ENCODE measurements at regions not wholly inside any gene's neighbourhood (a gene's known extent, or its start where the extent isn't known, plus 50 kb on each side); places are given as distances from the start of the nearest gene placed in this dataset.

- DNase-seq (ENCODE audit: low read depth, low spot score), result no peak
These were observed 468.2 kb upstream of the ARID1B start for GRCh38 chr6:156309017-156309416.

- no peak for DNase-seq (ENCODE audit: low read depth, low spot score)
These were observed 468.6 kb upstream of the ARID1B start for GRCh38 chr6:156308604-156309003.

- no peak for DNase-seq (ENCODE audit: low read depth, low spot score)
These were observed 470.6 kb upstream of the ARID1B start for GRCh38 chr6:156306531-156306930.

- no peak for DNase-seq (ENCODE audit: low read depth, low spot score)
These were observed 494.1 kb upstream of the ARID1B start for GRCh38 chr6:156283091-156283490.

- no peak for DNase-seq (ENCODE audit: low read depth, low spot score)
These were observed 495.1 kb upstream of the ARID1B start for GRCh38 chr6:156282087-156282486.

- DNase-seq (ENCODE audit: low read depth, low spot score), result no peak
These were observed 495.9 kb upstream of the ARID1B start for GRCh38 chr6:156281266-156281665.

GRCh38 chr6:156280065-156280464 lies 497.1 kb upstream of the ARID1B start:
- DNase-seq (ENCODE audit: low read depth, low spot score), result no peak

- DNase-seq (ENCODE audit: low read depth, low spot score), result no peak
These were observed 497.8 kb upstream of the ARID1B start for GRCh38 chr6:156279261-156279969.

- DNase-seq (ENCODE audit: low read depth, low spot score), result no peak
These were observed 504.0 kb upstream of the ARID1B start for GRCh38 chr6:156273065-156273711.

- DNase-seq (ENCODE audit: low read depth, low spot score), result no peak
These were observed 507.3 kb upstream of the ARID1B start for GRCh38 chr6:156269751-156270369.

GRCh38 chr6:156268849-156269248 lies 508.3 kb upstream of the ARID1B start:
- DNase-seq (ENCODE audit: low read depth, low spot score), result no peak

GRCh38 chr6:156262014-156262413 lies 515.2 kb upstream of the ARID1B start:
- no peak for DNase-seq (ENCODE audit: low read depth, low spot score)

GRCh38 chr6:156260815-156261214 lies 516.4 kb upstream of the ARID1B start:
- DNase-seq (ENCODE audit: low read depth, low spot score), result no peak

GRCh38 chr6:156258981-156259380 lies 518.2 kb upstream of the ARID1B start:
- no peak for DNase-seq (ENCODE audit: low read depth, low spot score)

- no peak for DNase-seq (ENCODE audit: low read depth, low spot score)
These were observed 521.0 kb upstream of the ARID1B start for GRCh38 chr6:156256161-156256560.

- DNase-seq (ENCODE audit: low read depth, low spot score), result no peak
These were observed 522.9 kb upstream of the ARID1B start for GRCh38 chr6:156254240-156254639.

GRCh38 chr6:156250593-156250992 lies 526.6 kb upstream of the ARID1B start:
- DNase-seq (ENCODE audit: low read depth, low spot score), result peak; percentile 13

- no peak for DNase-seq (ENCODE audit: low read depth, low spot score)
These were observed 535.0 kb upstream of the ARID1B start for GRCh38 chr6:156242206-156242605.

- DNase-seq (ENCODE audit: low read depth, low spot score), result no peak
These were observed 546.0 kb upstream of the ARID1B start for GRCh38 chr6:156231026-156231765.

- DNase-seq (ENCODE audit: low read depth, low spot score), result no peak
These were observed 557.2 kb upstream of the ARID1B start for GRCh38 chr6:156219973-156220372.

- DNase-seq (ENCODE audit: low read depth, low spot score), result no peak
These were observed 571.5 kb upstream of the ARID1B start for GRCh38 chr6:156205678-156206077.

GRCh38 chr6:156199182-156199581 lies 578.0 kb upstream of the ARID1B start:
- DNase-seq (ENCODE audit: low read depth, low spot score), result no peak
